ENCODE measurements at regions not wholly inside any gene's neighbourhood (a gene's known extent, or its start where the extent isn't known, plus 50 kb on each side); places are given as distances from the start of the nearest gene placed in this dataset.

DNA sequence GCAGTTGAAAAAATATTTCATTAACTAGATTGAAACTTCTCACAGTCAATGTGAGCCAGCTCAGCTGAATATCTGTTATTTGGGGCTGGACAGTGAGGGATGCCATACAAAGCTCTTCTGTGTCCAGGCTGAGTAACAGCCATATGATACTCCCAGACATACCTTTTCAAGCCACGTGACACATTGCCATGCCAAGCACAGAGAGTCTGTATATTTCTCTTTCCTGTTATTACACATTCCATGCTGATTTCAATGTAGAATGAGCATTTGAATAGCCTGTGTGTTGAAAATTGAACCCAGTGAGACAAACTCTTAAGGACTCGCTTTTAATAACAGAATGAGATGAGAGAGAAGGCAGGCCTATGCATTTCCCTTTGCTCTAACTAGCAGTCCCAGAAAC is 334.7 kb upstream of the RASGRP1 start (continued):
- TF ChIP-seq, protein P1, sequence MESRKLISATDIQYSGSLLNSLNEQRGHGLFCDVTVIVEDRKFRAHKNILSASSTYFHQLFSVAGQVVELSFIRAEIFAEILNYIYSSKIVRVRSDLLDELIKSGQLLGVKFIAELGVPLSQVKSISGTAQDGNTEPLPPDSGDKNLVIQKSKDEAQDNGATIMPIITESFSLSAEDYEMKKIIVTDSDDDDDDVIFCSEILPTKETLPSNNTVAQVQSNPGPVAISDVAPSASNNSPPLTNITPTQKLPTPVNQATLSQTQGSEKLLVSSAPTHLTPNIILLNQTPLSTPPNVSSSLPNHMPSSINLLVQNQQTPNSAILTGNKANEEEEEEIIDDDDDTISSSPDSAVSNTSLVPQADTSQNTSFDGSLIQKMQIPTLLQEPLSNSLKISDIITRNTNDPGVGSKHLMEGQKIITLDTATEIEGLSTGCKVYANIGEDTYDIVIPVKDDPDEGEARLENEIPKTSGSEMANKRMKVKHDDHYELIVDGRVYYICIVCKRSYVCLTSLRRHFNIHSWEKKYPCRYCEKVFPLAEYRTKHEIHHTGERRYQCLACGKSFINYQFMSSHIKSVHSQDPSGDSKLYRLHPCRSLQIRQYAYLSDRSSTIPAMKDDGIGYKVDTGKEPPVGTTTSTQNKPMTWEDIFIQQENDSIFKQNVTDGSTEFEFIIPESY (CRISPR knock-in tag; IDR thresholded peaks at IDR 0.05): no peak
- TF ChIP-seq, protein P2, sequence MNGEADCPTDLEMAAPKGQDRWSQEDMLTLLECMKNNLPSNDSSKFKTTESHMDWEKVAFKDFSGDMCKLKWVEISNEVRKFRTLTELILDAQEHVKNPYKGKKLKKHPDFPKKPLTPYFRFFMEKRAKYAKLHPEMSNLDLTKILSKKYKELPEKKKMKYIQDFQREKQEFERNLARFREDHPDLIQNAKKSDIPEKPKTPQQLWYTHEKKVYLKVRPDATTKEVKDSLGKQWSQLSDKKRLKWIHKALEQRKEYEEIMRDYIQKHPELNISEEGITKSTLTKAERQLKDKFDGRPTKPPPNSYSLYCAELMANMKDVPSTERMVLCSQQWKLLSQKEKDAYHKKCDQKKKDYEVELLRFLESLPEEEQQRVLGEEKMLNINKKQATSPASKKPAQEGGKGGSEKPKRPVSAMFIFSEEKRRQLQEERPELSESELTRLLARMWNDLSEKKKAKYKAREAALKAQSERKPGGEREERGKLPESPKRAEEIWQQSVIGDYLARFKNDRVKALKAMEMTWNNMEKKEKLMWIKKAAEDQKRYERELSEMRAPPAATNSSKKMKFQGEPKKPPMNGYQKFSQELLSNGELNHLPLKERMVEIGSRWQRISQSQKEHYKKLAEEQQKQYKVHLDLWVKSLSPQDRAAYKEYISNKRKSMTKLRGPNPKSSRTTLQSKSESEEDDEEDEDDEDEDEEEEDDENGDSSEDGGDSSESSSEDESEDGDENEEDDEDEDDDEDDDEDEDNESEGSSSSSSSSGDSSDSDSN (CRISPR knock-in tag; IDR thresholded peaks at IDR 0.05): no peak
- no peak for TF ChIP-seq PAF1 (CRISPR knock-in tag; IDR thresholded peaks at IDR 0.05)
- TF ChIP-seq SMARCC2 (IDR thresholded peaks at IDR 0.05): no peak
- TF ChIP-seq TP53 (CRISPR knock-in tag; conservative IDR thresholded peaks at IDR 0.05): no peak
- no peak for TF ChIP-seq ZNF552 (CRISPR knock-in tag; IDR thresholded peaks at IDR 0.05; ENCODE audit: borderline replicate concordance)

DNA sequence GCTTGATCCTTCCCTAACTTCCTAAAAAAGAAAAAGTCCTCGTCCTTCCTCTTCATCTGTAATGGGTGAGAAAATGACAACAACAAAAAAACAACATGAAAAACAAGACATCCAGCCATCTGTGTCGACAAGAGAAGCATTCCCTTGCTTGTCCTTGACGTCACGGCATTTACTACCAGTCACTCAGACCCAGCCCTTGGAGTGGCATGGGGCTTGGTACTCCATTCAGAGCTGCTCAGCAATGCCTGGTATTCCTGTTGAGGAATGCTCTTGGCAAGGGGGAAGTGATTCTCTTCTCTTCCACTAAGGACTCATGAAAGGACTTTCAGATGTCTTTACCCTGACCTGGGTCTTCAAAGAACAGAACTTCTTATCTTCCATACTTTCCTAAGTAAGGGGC is 339.7 kb upstream of the RASGRP1 start:
- intact Hi-C loops (cut with micrococcal nuclease; ENCODE audit: unreplicated experiment): no loop called here
- H3K4me3 ChIP-seq (replicated peaks in 1 of 3; ENCODE audit: insufficient read depth in 1 of 3, low read depth in 2 of 3, low read length in 3 of 3): no peak overlapping the region
- ChIA-PET CTCF (ENCODE audit: low intra/inter-chr PET ratio, low total read pairs) (no interaction called here), POLR2A (no interaction called here)
- WGBS (ENCODE audit: low lambda C conversion rate): 1% methylated on average over 4 of the region's 4 CpGs
- H3K4me1 ChIP-seq (ENCODE audit: insufficient read depth, low read length): no peaks in the 10 kb centered on the region
- DNase-seq (ENCODE audit: low spot score) (no peak), ATAC-seq (no peak), FAIRE-seq (no peak)
- no peak overlapping the region for H3K27ac ChIP-seq (ENCODE audit: extremely low read length, insufficient read depth, low read length)
- H3K4me2 ChIP-seq (ENCODE audit: low read depth, low read length): no peak overlapping the region
- no peaks in the 10 kb centered on the region; a peak in 1 of 5 replicates for H3K27me3 ChIP-seq (ENCODE audit: control insufficient read depth in 1 of 2, insufficient read depth in 2 of 2, low read length in 2 of 2)
- H3K9me3 ChIP-seq (ENCODE audit: low read length): no peaks in the 10 kb centered on the region; the same call in 1 of the 2 replicates
- no peaks in the 10 kb centered on the region for H3K79me2 ChIP-seq (ENCODE audit: insufficient read depth, low read length)
- no peaks in the 10 kb centered on the region for H4K20me1 ChIP-seq (ENCODE audit: insufficient read depth, low read length)
- H3K36me3 ChIP-seq (replicated peaks in 1 of 2; ENCODE audit: control insufficient read depth in 1 of 2, insufficient read depth in 2 of 2, low read length in 2 of 2): no peaks in the 10 kb centered on the region
- TF ChIP-seq, protein P3, sequence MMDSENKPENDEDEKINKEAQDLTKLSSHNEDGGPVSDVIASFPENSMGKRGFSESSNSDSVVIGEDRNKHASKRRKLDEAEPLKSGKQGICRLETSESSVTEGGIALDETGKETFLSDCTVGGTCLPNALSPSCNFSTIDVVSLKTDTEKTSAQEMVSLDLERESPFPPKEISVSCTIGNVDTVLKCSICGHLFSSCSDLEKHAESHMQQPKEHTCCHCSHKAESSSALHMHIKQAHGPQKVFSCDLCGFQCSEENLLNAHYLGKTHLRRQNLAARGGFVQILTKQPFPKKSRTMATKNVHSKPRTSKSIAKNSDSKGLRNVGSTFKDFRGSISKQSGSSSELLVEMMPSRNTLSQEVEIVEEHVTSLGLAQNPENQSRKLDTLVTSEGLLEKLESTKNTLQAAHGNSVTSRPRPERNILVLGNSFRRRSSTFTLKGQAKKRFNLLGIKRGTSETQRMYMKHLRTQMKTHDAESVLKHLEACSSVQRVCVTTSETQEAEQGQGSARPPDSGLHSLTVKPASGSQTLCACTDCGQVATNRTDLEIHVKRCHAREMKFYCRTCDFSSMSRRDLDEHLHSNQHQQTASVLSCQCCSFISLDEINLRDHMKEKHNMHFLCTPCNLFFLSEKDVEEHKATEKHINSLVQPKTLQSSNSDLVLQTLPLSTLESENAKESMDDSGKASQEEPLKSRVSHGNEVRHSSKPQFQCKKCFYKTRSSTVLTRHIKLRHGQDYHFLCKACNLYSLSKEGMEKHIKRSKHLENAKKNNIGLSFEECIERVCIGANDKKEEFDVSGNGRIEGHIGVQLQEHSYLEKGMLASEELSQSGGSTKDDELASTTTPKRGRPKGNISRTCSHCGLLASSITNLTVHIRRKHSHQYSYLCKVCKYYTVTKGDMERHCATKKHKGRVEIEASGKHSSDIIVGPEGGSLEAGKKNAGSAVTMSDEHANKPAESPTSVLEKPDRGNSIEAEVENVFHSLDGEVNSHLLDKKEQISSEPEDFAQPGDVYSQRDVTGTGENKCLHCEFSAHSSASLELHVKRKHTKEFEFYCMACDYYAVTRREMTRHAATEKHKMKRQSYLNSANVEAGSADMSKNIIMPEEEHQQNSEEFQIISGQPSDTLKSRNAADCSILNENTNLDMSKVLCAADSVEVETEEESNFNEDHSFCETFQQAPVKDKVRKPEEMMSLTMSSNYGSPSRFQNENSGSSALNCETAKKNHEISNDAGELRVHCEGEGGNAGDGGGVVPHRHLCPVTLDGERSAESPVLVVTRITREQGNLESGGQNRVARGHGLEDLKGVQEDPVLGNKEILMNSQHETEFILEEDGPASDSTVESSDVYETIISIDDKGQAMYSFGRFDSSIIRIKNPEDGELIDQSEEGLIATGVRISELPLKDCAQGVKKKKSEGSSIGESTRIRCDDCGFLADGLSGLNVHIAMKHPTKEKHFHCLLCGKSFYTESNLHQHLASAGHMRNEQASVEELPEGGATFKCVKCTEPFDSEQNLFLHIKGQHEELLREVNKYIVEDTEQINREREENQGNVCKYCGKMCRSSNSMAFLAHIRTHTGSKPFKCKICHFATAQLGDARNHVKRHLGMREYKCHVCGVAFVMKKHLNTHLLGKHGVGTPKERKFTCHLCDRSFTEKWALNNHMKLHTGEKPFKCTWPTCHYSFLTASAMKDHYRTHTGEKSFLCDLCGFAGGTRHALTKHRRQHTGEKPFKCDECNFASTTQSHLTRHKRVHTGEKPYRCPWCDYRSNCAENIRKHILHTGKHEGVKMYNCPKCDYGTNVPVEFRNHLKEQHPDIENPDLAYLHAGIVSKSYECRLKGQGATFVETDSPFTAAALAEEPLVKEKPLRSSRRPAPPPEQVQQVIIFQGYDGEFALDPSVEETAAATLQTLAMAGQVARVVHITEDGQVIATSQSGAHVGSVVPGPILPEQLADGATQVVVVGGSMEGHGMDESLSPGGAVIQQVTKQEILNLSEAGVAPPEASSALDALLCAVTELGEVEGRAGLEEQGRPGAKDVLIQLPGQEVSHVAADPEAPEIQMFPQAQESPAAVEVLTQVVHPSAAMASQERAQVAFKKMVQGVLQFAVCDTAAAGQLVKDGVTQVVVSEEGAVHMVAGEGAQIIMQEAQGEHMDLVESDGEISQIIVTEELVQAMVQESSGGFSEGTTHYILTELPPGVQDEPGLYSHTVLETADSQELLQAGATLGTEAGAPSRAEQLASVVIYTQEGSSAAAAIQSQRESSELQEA (CRISPR knock-in tag; IDR thresholded peaks at IDR 0.05; ENCODE audit: not compliant biosample characterization): no peak
- peak; percentile 79 for TF ChIP-seq CREB1 (IDR thresholded peaks at IDR 0.05)
- TF ChIP-seq CREB1 (CRISPR knock-in tag; IDR thresholded peaks at IDR 0.05): no peak
- no peak overlapping the region for H2AFZ ChIP-seq (ENCODE audit: low read length)
- H3K9ac ChIP-seq (ENCODE audit: insufficient read depth, low read depth, low read length): no peak overlapping the region
- in situ Hi-C loops (cut with HindIII; ENCODE audit: extremely low pct_ligation_motif_present, low pct_unique_long_range_greater_than_20kb): no loop called here
- no TSS peak for BruUV-seq (replicated peaks)
